ENCODE measurements at regions not wholly inside any gene's neighbourhood (a gene's known extent, or its start where the extent isn't known, plus 50 kb on each side); places are given as distances from the start of the nearest gene placed in this dataset.

- ChIA-PET CTCF (no interaction called here), POLR2A (no interaction called here), RAD21 (ENCODE audit: low non-redundant PET in 1 of 2, low total read pairs in 2 of 2, uncharacterized antibody in 2 of 2, unreplicated experiment in 2 of 2) (no interaction called here)
- no peak overlapping the region for H3K27ac ChIP-seq (ENCODE audit: low read depth, low read length)
- H3K4me1 ChIP-seq (ENCODE audit: control insufficient read depth in 1 of 2, insufficient read depth in 2 of 2, low read length in 2 of 2) = no peaks in the 10 kb centered on the region
- DNase-seq (ENCODE audit: low read depth, low spot score) (no peak), ATAC-seq (no peak)
- intact Hi-C loops (cut with micrococcal nuclease) = no loop called here
- H3K79me2 ChIP-seq (ENCODE audit: insufficient read depth, low read length) = no peaks in the 10 kb centered on the region
- H2AFZ ChIP-seq (ENCODE audit: low read depth, low read length, poor library complexity, severe bottlenecking) = no peak overlapping the region
- H3K4me2 ChIP-seq (ENCODE audit: low read length) = no peak overlapping the region
- no peak for TF ChIP-seq EZH2 (IDR thresholded peaks at IDR 0.05)
- no peak for TF ChIP-seq EZH2phosphoT487 (IDR thresholded peaks at IDR 0.05; ENCODE audit: borderline replicate concordance)
- TF ChIP-seq FOSL1 (IDR thresholded peaks at IDR 0.05; ENCODE audit: low read depth) = no peak
- TF ChIP-seq CTCF (IDR thresholded peaks at IDR 0.05 in 2 of 3, conservative IDR thresholded peaks at IDR 0.05 in 1 of 3; ENCODE audit: borderline replicate concordance in 1 of 3, insufficient read depth in 1 of 3, low read depth in 2 of 3, low read length in 2 of 3) = no peak
- no peak for TF ChIP-seq SP1 (IDR thresholded peaks at IDR 0.05; ENCODE audit: low read depth)
- no peak for TF ChIP-seq ZBTB33 (IDR thresholded peaks at IDR 0.05; ENCODE audit: extremely low read depth, insufficient replicate concordance, low read length)
- TF ChIP-seq SIN3A (IDR thresholded peaks at IDR 0.05; ENCODE audit: low read depth) = no peak
- TF ChIP-seq ZNF274 (IDR thresholded peaks at IDR 0.05; ENCODE audit: low read depth, low read length) = no peak
- TF ChIP-seq ZFX (IDR thresholded peaks at IDR 0.05) = no peak
- no peak for TF ChIP-seq POLR2A (IDR thresholded peaks at IDR 0.05; ENCODE audit: borderline replicate concordance, extremely low read depth, insufficient read depth, insufficient read length)
- no peak for TF ChIP-seq CEBPB (IDR thresholded peaks at IDR 0.05; ENCODE audit: low read depth)
- no peaks in the 10 kb centered on the region for H3K9me2 ChIP-seq (ENCODE audit: insufficient read depth)
- H3K36me3 ChIP-seq (ENCODE audit: control insufficient read depth in 1 of 2, insufficient read depth in 2 of 2, low read length in 2 of 2) = no peaks in the 10 kb centered on the region
- H3K4me3 ChIP-seq (replicated peaks in 1 of 2; ENCODE audit: low read depth in 1 of 2, low read length in 2 of 2) = no peak overlapping the region
- BruUV-seq (replicated peaks) = no TSS peak
- no peaks in the 10 kb centered on the region for H3K9me3 ChIP-seq (ENCODE audit: control insufficient read depth in 1 of 2, insufficient read depth in 1 of 2, low read depth in 1 of 2, low read length in 2 of 2)
- no peaks in the 10 kb centered on the region for H4K20me1 ChIP-seq (ENCODE audit: insufficient read depth)
- H3K27me3 ChIP-seq (ENCODE audit: insufficient read depth, low read length) = peaks cover 26% of the 10 kb centered on the region; the same call in 1 of the 2 replicates
- no peak overlapping the region for H3K9ac ChIP-seq (ENCODE audit: low read length)
Observed at GRCh38 chr6:6409397-6410030, 89.1 kb upstream of the F13A1 start.

All from HCT116 (cell line).